ENCODE measurements at regions not wholly inside any gene's neighbourhood (a gene's known extent, or its start where the extent isn't known, plus 50 kb on each side); places are given as distances from the start of the nearest gene placed in this dataset.

- TF ChIP-seq CTCF (IDR thresholded peaks at IDR 0.05) (no peak), POLR2AphosphoS5 (IDR thresholded peaks at IDR 0.05; ENCODE audit: insufficient read depth in 1 of 2, low read depth in 1 of 2) (no peak), POLR2A (IDR thresholded peaks at IDR 0.05) (no peak)
Observed at GRCh38 chr21:38205940-38206339, 50.9 kb upstream of the KCNJ15 start.
